GM18873 (cell line): ENCODE measurements at regions not wholly inside any gene's neighbourhood (a gene's known extent, or its start where the extent isn't known, plus 50 kb on each side); places are given as distances from the start of the nearest gene placed in this dataset.
"Not testable (repeated sequence)": the region's sequence is repeated elsewhere in the genome, so short reads cannot be mapped to it uniquely, and the experiment has no call there.

ENCODE experiments used
- ATAC-seq: cut with Tn5 transposase; IDR thresholded peaks from one replicate; pipeline ENCODE4 v1.9.1; 2021; ENCODE audit warnings: mild to moderate bottlenecking, moderate library complexity, moderate number of reproducible peaks; ENCODE audit not compliant: unreplicated experiment, low FRiP score

GRCh38 chr17:33551911-33552310 lies 258.8 kb upstream of the ASIC2 start:
- ATAC-seq: no peak

GRCh38 chr17:33560165-33560564 lies 267.1 kb upstream of the ASIC2 start:
- no peak for ATAC-seq

- no peak for ATAC-seq
Observed at GRCh38 chr17:33560871-33561270, 267.8 kb upstream of the ASIC2 start.

- ATAC-seq: no peak
Observed at GRCh38 chr17:33561569-33562334, 268.7 kb upstream of the ASIC2 start.

- ATAC-seq: no peak
Observed at GRCh38 chr17:33562792-33563191, 269.7 kb upstream of the ASIC2 start.

GRCh38 chr17:33564146-33564545 lies 271.1 kb upstream of the ASIC2 start:
- ATAC-seq: no peak

- no peak for ATAC-seq
Observed at GRCh38 chr17:33567223-33567622, 274.1 kb upstream of the ASIC2 start.

GRCh38 chr17:33572615-33573014 lies 279.5 kb upstream of the ASIC2 start:
- no peak for ATAC-seq

- ATAC-seq: no peak
Observed at GRCh38 chr17:33574942-33575445, 281.9 kb upstream of the ASIC2 start.

- ATAC-seq: not testable (repeated sequence)
Observed at GRCh38 chr17:33579740-33580139, 286.6 kb upstream of the ASIC2 start.

GRCh38 chr17:33580215-33580614 lies 287.1 kb upstream of the ASIC2 start:
- no peak for ATAC-seq

GRCh38 chr17:33582661-33583060 lies 289.6 kb upstream of the ASIC2 start:
- no peak for ATAC-seq

- ATAC-seq: no peak
Observed at GRCh38 chr17:33583518-33584417, 290.7 kb upstream of the ASIC2 start.

- no peak for ATAC-seq
Observed at GRCh38 chr17:33593991-33594390, 300.9 kb upstream of the ASIC2 start.

- ATAC-seq: no peak
Observed at GRCh38 chr17:33595828-33596227, 302.7 kb upstream of the ASIC2 start.

- no peak for ATAC-seq
Observed at GRCh38 chr17:33596899-33597298, 303.8 kb upstream of the ASIC2 start.

GRCh38 chr17:33598797-33599196 lies 305.7 kb upstream of the ASIC2 start:
- ATAC-seq: no peak

- ATAC-seq: no peak
Observed at GRCh38 chr17:33602981-33603380, 309.9 kb upstream of the ASIC2 start.

GRCh38 chr17:33603789-33604188 lies 310.7 kb upstream of the ASIC2 start:
- ATAC-seq: no peak

GRCh38 chr17:33611532-33611931 lies 318.4 kb upstream of the ASIC2 start:
- ATAC-seq: no peak

GRCh38 chr17:33615861-33616260 lies 322.8 kb upstream of the ASIC2 start:
- no peak for ATAC-seq
